AG20443 (cell line): ENCODE measurements at regions not wholly inside any gene's neighbourhood (a gene's known extent, or its start where the extent isn't known, plus 50 kb on each side); places are given as distances from the start of the nearest gene placed in this dataset.
"Not testable (repeated sequence)": the region's sequence is repeated elsewhere in the genome, so short reads cannot be mapped to it uniquely, and the experiment has no call there.

ENCODE experiments used
- DNase-seq: peaks from one replicate; pipeline ENCODE4 v3.0.0; 2012; ENCODE audit warnings: low spot score, mixed read lengths

- DNase-seq, result not testable (repeated sequence)
Measured at GRCh38 chr14:59006179-59006578, 182.3 kb upstream of the DAAM1 start.

DNA sequence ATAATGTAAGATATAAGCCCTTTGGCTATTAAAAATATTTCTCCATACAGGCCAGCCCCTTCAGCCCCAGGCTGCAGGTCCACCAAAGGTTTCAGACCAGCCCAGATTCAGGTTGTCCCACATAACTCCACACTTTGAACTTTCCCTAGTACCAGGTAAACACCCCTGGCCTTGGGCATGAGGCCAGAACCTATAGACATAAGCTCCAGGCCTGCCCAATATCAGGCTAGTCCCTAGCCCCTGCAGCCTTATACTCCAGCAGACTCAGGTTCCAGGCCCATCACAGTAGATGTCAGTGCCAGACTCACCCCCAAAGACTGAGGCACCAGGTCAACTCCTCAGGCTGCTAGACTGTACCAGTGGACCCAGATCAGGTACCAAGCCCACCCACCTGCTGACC is 178.5 kb upstream of the DAAM1 start:
- no peak for DNase-seq

- DNase-seq, result no peak
Measured at GRCh38 chr14:59013672-59014298, 174.7 kb upstream of the DAAM1 start.

DNA sequence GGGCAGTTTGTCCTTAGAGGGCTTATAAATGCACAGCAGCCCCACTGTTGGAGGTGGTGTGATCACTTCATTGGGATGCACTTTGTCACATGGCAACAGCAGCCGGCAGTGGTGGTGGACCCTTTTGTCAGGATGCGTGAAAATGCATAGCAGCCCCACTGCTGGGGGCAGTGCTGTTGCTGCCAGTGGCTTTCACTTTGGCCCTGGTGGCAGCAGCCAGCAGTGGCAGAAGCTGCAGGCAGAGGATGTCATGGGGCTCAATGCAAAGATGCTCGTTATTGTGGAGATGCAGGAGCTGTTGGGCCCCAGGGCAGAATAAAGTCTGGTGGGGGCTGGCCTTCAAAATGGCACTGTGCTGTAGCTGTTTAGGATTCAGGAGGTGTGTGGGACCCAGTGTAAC is 173.0 kb upstream of the DAAM1 start:
- DNase-seq, result no peak

DNA sequence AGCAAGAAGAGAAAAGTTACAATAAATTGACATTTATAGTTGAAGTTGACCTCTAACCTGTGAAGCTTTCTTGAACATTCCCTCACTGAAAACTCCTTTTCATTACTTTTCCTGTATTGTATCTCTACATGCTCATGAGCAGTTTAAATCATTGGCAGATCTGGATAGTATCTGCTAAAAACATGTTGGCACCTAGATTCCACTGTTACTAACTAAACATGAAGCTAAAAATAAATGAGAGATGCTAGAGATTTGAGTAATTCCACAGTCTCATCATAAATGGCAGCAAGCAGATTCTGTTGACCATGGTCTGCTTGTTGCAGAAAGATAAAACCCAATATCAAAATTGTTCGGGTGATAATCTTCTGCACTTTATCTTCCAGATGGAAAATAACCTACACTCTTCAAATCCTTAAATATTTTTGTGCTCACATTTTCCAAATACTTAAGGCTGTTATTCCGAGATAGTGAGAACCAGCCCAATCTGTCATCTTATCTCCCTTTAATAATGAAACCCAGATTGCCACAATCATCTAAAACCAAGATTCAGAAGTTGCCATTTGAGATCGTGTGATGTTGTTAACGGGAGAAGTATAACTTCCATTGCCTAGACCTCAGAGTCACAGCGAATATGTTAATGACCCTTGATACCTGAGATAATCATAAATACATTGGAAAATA is 171.0 kb upstream of the DAAM1 start:
- DNase-seq, result no peak

- no peak for DNase-seq
Measured at GRCh38 chr14:59018460-59018859, 170.0 kb upstream of the DAAM1 start.

- no peak for DNase-seq
Measured at GRCh38 chr14:59018978-59019377, 169.5 kb upstream of the DAAM1 start.

DNA sequence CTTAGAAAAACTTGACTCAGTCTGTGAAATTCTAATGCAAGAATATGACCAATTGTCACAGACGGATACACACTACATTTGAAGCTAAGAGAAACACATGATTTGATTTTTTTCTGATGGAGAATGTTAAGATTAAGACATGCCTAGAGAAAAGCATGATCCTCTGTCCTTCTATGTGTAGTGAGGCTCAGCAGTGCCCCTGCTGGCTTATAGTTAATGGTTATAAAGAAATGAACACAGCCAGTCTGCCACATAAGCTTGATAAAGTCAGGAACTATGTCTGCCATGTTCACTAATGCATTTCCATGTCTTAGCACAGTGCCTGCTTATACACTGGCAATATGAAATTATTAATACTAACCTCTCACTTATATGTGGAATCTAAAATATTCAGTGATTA is 168.1 kb upstream of the DAAM1 start:
- DNase-seq, result peak; percentile 21

DNA sequence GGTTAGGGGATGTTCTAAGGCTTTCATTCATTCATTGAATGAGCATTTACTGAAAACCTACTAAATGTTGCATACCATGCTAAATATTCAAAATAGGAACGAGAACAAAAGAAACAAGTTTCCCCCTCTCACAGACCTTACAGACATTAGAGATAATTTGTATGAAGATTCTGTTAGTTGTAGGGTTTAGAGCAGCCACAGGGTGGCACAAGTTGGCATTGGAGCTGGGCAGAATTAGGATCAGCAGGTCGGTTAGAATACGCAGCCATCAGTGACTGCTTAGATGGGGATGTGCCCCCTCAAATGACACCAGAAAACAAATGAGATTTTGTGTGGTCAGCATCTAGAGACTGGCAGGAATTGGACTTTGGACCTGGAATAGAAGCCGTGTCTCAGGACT is 166.3 kb upstream of the DAAM1 start:
- DNase-seq, result no peak

DNA sequence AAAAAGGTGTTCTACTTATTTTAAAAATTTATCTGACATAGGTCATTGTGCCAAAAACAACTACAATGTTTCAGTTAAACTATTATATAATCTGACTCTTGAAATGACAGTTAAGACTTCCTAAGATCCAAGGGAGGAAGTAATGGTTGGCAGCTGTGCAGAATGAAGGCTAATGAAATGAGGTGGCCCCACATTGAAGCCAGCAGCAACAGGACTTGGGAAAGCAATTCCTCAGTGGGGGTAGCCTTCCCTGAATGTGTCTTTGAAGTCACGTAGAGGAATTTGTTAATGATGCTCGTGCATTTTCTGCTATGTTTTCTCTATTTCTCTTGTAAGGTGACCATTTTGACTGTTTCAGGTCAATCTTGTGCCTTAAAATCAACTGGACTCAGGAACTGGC is 162.4 kb upstream of the DAAM1 start:
- no peak for DNase-seq

GRCh38 chr14:59026640-59027039 is 161.8 kb upstream of the DAAM1 start:
- not testable (repeated sequence) for DNase-seq

DNA sequence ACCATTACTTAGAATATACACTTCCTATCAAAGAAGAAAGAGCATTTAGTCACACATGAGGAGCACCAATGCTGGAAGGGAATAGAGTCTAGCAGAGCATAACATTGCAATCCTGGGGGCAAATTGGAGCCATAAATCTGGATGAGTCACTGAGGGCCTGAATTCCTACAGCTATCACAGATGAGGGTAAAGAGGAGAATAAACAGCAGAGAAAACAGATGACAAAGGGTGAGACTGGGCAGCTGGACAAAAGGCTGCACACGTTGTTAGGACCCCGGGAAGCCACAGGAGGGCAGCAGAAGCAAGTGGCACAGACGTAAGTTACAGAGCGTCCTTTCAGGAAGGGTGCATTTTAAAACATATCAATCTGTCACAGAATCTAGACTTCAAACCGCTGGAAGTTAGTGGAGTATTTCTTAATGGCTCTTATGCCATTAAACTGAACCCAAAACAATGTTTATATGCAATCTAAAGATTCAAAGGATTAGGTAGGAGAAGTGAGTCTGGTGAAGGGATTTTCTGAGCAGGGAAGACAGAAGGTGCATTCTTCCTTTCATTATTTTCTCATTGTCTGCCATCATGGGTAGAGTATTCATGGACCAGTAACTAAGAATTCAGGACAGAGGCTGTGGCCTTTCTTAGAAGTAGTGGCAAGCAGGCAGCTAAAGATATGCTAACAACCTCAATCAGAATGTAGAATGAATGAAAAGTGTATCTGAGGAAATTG is 159.8 kb upstream of the DAAM1 start:
- DNase-seq, result peak; percentile 89

- no peak for DNase-seq
Measured at GRCh38 chr14:59032826-59033225, 155.6 kb upstream of the DAAM1 start.

- no peak for DNase-seq
Measured at GRCh38 chr14:59036134-59036533, 152.3 kb upstream of the DAAM1 start.

DNA sequence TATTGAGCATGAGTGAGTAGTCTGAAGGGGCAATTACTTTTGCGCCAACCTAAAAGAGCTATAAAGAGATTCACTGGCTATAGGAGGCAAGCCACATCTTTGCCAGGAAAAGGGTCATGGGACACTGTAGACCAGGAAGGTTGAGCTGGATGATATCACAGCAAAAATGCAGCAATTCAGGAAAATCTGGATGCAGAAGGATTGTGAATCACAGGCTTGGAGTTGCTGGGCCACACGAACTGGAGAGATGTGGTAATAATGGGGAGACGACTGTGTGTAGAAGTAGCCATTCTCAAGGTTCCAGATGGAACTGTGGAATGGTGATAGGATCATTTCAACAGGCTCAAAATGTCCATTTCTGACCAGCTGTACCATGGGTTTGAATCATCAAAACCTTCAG is 151.4 kb upstream of the DAAM1 start:
- DNase-seq, result no peak

DNA sequence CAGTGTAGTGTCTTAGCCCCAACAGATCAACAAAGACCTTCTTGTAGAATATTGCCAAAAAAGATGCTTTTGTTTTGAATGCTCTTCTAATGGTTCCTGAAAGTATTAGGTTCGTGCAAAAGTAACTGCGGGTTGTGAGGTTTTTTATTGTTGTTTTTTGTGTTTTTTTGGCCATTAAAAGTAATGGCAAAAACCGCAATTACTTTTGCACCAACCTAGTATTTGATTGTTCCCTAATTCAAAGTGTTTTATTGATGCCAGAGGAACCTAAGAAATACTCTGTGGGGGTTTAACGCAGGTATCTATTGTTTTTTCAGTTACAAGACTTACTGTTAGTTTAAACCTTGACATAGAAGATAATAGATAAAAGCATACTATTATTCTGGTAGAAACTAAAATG is 150.8 kb upstream of the DAAM1 start:
- DNase-seq, result no peak

- no peak for DNase-seq
Measured at GRCh38 chr14:59038746-59039145, 149.7 kb upstream of the DAAM1 start.

DNA sequence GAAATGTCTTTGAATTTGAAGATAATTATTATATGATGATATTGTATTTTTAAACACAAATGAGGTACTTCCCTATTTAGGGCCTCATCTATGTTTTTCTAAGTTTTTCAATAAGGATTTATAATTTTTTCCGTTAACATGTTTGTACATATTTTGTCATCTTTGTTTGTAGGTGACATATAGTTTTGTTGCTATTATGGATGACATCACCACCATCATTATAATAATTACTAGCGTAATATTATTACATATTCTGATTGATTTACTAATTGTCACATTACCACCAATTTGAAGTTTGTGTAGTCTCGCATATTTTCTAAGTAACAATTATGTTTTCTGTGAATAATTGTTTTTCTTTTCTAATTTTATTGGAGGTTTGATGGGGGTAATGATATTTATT is 147.2 kb upstream of the DAAM1 start:
- no peak for DNase-seq

- DNase-seq, result no peak
Measured at GRCh38 chr14:59044707-59045106, 143.8 kb upstream of the DAAM1 start.

- DNase-seq, result no peak
Measured at GRCh38 chr14:59046746-59047145, 141.7 kb upstream of the DAAM1 start.

DNA sequence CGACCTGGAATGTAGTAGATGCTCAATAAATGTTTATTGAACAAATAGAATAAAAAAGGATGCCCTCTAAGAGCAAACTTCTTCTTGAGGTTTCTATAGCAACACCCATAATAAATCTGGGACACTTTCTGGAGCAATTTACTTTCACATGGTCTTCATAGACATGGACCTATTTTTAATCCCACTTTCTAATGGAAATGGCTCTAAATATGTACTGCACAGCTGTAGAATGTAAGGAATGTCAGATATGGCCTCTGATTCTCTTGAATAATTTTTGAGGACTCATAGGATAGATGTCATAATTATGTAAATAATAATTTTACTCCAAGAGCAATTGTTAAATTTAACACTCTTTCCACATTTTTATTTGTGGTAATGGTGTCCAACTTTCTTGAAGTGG is 133.5 kb upstream of the DAAM1 start:
- no peak for DNase-seq

GRCh38 chr14:59055439-59056045 is 132.9 kb upstream of the DAAM1 start:
- peak; percentile 76 for DNase-seq

DNA sequence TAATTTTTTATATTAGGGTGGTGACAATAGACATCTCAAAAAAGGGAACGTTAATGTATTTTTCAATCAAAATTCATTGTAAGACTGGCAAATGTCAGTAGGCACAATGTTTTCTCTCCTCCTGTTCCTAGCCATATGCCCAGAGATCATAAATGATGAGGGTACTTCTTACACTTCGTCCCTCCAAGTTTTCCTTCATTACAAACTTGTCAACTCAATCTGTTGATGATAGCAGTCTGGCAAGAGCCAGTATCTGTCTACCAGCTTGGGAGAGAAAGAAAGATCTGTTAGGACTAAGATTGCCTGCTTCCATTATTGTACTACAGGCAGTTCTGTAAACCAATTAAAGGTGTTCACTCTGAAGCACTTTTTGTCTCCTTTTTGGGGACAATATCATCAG is 130.9 kb upstream of the DAAM1 start:
- no peak for DNase-seq
